ENCODE measurements at regions not wholly inside any gene's neighbourhood (a gene's known extent, or its start where the extent isn't known, plus 50 kb on each side); places are given as distances from the start of the nearest gene placed in this dataset.
A peak's percentile ranks its signal among the peaks of the same experiment; 100 is the strongest.
"Not testable (repeated sequence)": the region's sequence is repeated elsewhere in the genome, so short reads cannot be mapped to it uniquely, and the experiment has no call there.

DNA sequence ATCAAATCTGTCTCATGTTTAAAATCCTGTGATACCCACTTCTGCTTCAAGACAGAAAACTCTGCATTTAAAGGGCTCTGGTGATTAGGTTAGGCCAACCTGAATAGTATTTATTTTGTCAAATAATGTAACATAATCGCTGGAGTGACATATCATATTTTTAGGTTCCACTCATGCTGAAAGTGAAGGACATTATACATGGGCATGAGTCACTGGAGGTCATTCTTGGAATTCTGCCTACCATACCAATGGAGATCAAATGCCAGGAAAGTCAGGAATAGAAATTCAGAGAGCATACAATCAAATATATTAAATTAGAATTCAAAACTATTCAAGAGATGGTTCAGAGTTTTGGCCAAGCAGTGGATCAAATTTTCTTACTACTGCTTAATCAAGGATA, 97.1 kb upstream of the PRSS3 start:
- Histone ChIP-seq H3K27ac (no peak overlapping the region), H3K36me3 (no peaks in the 10 kb centered on the region), H3K4me1 (no peaks in the 10 kb centered on the region), H3K27me3 (no peaks in the 10 kb centered on the region), H3K9me3 (no peaks in the 10 kb centered on the region), H3K4me3 (no peak overlapping the region)
- DNase-seq (no peak), ATAC-seq (no peak)
- TF ChIP-seq POLR2A (IDR thresholded peaks at IDR 0.05), result no peak
- TF ChIP-seq, protein P1, sequence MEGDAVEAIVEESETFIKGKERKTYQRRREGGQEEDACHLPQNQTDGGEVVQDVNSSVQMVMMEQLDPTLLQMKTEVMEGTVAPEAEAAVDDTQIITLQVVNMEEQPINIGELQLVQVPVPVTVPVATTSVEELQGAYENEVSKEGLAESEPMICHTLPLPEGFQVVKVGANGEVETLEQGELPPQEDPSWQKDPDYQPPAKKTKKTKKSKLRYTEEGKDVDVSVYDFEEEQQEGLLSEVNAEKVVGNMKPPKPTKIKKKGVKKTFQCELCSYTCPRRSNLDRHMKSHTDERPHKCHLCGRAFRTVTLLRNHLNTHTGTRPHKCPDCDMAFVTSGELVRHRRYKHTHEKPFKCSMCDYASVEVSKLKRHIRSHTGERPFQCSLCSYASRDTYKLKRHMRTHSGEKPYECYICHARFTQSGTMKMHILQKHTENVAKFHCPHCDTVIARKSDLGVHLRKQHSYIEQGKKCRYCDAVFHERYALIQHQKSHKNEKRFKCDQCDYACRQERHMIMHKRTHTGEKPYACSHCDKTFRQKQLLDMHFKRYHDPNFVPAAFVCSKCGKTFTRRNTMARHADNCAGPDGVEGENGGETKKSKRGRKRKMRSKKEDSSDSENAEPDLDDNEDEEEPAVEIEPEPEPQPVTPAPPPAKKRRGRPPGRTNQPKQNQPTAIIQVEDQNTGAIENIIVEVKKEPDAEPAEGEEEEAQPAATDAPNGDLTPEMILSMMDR (IDR thresholded peaks at IDR 0.05), result no peak
- 89% methylated on average over 1 of the region's 1 CpG for WGBS (ENCODE audit: insufficient coverage, low coverage, low lambda C conversion rate, missing lambda C conversion rate)
- intact Hi-C loops (cut with DNase I), result no loop called here

DNA sequence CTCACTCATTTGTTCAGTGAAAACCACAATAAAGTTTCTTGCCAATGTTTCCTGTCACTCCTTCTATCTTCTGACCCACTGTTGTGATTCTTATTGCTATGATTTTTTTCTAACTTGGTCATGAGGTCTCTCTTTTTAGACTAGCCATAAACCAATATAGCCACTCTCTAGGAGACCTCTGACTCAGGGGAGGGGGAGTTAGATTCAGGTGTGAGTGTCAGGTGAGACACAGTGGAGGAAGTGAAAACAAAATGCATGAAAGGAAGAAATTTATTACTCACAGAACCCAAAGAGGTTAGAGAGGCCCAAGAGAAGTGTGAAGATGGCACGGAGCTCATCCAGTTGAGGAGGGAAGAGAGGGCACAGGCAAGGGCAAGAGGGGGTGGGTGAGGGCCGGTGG, 94.4 kb upstream of the PRSS3 start:
- 60% methylated on average over 2 of the region's 2 CpGs for whole genome bisulfite sequencing (ENCODE audit: insufficient coverage, low coverage, low lambda C conversion rate, missing lambda C conversion rate)
- ATAC-seq; H3K36me3 ChIP-seq; H3K4me3 ChIP-seq; H3K4me1 ChIP-seq; DNase-seq; intact Hi-C loops (cut with DNase I); H3K27ac ChIP-seq; H3K9me3 ChIP-seq; H3K27me3 ChIP-seq: not testable (repeated sequence)

DNA sequence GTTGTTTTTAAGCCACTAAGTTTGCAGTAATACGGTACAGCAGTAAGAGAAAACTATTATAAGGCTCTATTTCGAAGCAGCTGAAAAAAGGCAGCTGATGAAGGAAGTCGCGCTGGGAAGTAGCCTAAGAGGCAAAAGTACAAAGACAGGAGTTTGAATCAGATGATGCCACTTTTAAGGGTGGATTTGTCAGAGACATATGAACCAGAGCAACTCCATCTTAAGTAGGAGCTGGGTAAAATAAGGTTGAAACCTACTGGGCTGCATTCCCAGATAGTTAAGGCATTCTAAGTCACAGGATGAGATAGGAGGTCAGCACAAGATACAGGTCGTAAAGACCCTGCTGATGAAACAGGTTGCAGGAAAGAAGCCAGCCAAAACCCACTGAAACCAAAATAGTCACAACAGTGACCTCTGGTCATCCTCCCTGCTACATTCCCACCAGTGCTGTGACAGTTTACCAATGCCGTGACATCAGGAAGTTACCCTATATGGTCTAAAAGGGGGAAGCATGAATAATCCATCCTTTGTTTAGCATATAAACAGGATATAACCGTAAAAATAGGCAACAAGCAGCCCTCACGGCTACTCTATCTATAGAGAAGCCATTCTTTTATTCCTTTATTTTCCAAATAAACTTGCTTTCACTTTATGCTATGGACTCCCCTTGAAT, 91.8 kb upstream of the PRSS3 start:
- Histone ChIP-seq H3K27me3 (no peaks in the 10 kb centered on the region), H3K4me1 (no peaks in the 10 kb centered on the region), H3K27ac (no peak overlapping the region), H3K9me3 (no peaks in the 10 kb centered on the region), H3K36me3 (no peaks in the 10 kb centered on the region), H3K4me3 (no peak overlapping the region)
- intact Hi-C loops (cut with DNase I), result no loop called here
- WGBS (ENCODE audit: insufficient coverage, low coverage, low lambda C conversion rate, missing lambda C conversion rate), result 58% methylated on average over 8 of the region's 8 CpGs
- ATAC-seq, result peak in 2 of 4 donors; percentile 47 to 62
- no peak for TF ChIP-seq POLR2A (IDR thresholded peaks at IDR 0.05)
- TF ChIP-seq, protein P1 (IDR thresholded peaks at IDR 0.05), result no peak
- no peak for DNase-seq

DNA sequence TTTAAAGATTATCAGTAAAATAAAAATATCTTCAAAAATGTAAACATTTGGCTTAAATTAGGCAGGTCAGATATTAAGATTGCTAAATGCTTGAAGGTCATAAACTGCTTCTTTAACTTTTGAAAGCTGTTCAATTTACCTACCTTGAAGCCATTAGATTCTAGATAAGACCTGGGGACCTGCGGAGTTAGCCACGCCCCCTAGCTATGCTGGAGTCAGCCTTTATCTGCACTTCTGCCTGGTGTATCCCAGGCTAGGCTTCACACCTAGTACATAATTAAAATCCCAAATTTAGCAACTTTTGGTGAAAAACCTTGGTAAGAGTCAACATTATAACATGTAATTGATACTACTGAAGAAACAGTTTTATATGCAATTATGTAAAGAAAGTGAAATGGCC, 89.9 kb upstream of the PRSS3 start:
- H3K9me3 ChIP-seq; intact Hi-C loops (cut with DNase I); H3K4me1 ChIP-seq; H3K27ac ChIP-seq; DNase-seq; H3K36me3 ChIP-seq; ATAC-seq; H3K27me3 ChIP-seq; H3K4me3 ChIP-seq: not testable (repeated sequence)
- WGBS (ENCODE audit: insufficient coverage, low coverage, low lambda C conversion rate, missing lambda C conversion rate), result 52% methylated on average over 2 of the region's 2 CpGs

DNA sequence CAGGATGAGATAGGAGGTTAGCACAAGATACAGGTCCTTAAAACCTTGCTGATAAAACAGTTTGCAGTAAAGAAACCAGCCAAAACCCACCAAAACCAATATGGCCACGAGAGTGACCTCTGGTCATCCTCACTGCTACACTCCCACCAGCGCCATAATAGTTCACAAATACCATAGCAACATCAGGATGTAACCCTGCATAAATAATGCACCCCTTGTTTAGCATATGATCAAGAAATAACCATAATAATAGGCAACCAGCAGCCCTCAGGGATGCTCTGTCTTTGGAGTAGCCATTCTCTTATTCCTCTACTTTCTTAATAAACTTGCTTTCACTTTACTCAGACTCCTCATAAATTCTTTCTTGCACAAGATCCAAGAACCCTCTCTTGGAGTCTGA, 86.9 kb upstream of the PRSS3 start:
- TF ChIP-seq, protein P1 (IDR thresholded peaks at IDR 0.05), result no peak
- TF ChIP-seq POLR2A (IDR thresholded peaks at IDR 0.05), result no peak
- intact Hi-C loops (cut with DNase I), result no loop called here
- WGBS (ENCODE audit: insufficient coverage, low coverage, low lambda C conversion rate, missing lambda C conversion rate), result 61% methylated on average over 2 of the region's 2 CpGs

DNA sequence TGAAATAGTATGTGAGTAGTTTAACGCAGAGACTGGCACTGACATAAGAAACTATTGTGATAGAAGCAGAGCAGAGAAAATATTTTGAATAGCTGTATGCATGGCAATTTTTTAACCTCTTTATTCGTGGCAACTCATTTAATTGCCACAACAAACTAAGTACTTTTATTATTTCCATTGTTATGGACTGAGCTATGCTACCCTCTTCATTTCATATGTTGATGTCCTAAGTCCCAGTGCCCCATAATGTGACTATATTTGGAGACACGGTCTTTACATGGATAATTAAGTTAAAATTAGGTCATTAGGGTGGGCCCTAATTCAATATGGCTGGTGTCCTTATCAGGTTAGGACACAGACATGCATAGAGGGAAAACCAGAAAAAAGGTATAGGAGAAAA, 86.1 kb upstream of the PRSS3 start:
- Histone ChIP-seq H3K27me3 (no peaks in the 10 kb centered on the region), H3K4me3 (no peak overlapping the region), H3K9me3 (no peaks in the 10 kb centered on the region), H3K27ac (no peak overlapping the region), H3K4me1 (no peaks in the 10 kb centered on the region), H3K36me3 (no peaks in the 10 kb centered on the region)
- no peak for DNase-seq
- no peak for ATAC-seq
- 52% methylated on average over 3 of the region's 3 CpGs for WGBS (ENCODE audit: insufficient coverage, low coverage, low lambda C conversion rate, missing lambda C conversion rate)
- intact Hi-C loops (cut with DNase I), result no loop called here
- no peak for TF ChIP-seq POLR2A (IDR thresholded peaks at IDR 0.05)
- TF ChIP-seq, protein P1 (IDR thresholded peaks at IDR 0.05), result no peak

More for the DNA sequence above, 86.9 kb upstream of the PRSS3 start:
- Histone ChIP-seq H3K36me3 (no peaks in the 10 kb centered on the region), H3K27ac (no peak overlapping the region), H3K4me3 (no peak overlapping the region), H3K27me3 (no peaks in the 10 kb centered on the region), H3K4me1 (no peaks in the 10 kb centered on the region), H3K9me3 (no peaks in the 10 kb centered on the region)
- ATAC-seq, result no peak
- no peak for DNase-seq

DNA sequence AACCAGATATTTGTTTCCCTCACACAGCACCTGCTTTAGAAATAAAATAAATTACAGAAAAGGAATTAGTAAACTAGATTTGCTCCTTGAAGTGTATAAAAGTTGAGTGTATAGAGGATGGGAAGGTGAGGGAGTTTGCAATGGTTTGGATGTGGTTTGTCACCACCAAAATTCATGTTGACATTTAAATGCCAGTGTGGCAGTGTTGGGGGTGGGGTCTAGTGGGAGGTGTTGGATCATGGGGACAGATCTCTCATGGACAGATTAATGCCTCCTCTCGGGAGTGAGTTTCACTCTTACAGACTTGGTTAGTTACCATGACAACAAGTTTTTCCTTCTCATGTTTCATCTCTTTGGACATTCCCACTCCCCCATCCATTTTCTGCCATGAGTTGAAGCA, 83.9 kb upstream of the PRSS3 start:
- 18% methylated on average over 1 of the region's 1 CpG for WGBS (ENCODE audit: insufficient coverage, low coverage, low lambda C conversion rate, missing lambda C conversion rate)
- H3K27ac ChIP-seq; H3K36me3 ChIP-seq; H3K4me1 ChIP-seq; ATAC-seq; DNase-seq; H3K4me3 ChIP-seq; H3K27me3 ChIP-seq; H3K9me3 ChIP-seq; intact Hi-C loops (cut with DNase I): not testable (repeated sequence)

Measured in right lobe of liver (tissue), 6 donors.